Right ventricle myocardium superior (tissue), 1 donor: ENCODE measurements at regions not wholly inside any gene's neighbourhood (a gene's known extent, or its start where the extent isn't known, plus 50 kb on each side); places are given as distances from the start of the nearest gene placed in this dataset.

Experiments used
- ATAC-seq: fragments of 200-7000 bp; cut with Tn5 transposase; one replicate; pipeline ENCODE4 v1.9.1; 2020; ENCODE audit warnings: mild to moderate bottlenecking; ENCODE audit not compliant: poor library complexity
- DNase-seq: peaks from one replicate; pipeline ENCODE4 v3.0.0-alpha.2; 2020
- intact Hi-C: fragments of 100-400 bp; cut with DNase I; formaldehyde crosslinking; loops from one replicate; pipeline ENCODE4 v1.11.2; 2022
- donor health status: DM: no; HTN: yes; CAD: no; lungs with severe emphysema.

- DNase-seq = no peak
- no peak for ATAC-seq
- intact Hi-C loops = no loop called here
These were observed 135.6 kb downstream of the IRX2 start for GRCh38 chr5:2615917-2616316.

GRCh38 chr5:2614571-2614970 is 136.9 kb downstream of the IRX2 start:
- DNase-seq (no peak), ATAC-seq (no peak)
- intact Hi-C loops = no loop called here

GRCh38 chr5:2611659-2612058 is 139.8 kb downstream of the IRX2 start:
- no peak for DNase-seq
- intact Hi-C loops = no loop called here
- no peak for ATAC-seq

- ATAC-seq (no peak), DNase-seq (no peak)
- intact Hi-C loops = no loop called here
These were observed 140.5 kb downstream of the IRX2 start for GRCh38 chr5:2610986-2611385.

- intact Hi-C loops = no loop called here
- ATAC-seq (no peak), DNase-seq (no peak)
These were observed 143.1 kb downstream of the IRX2 start for GRCh38 chr5:2608391-2608790.

GRCh38 chr5:2607598-2607997 is 143.9 kb downstream of the IRX2 start:
- intact Hi-C loops = no loop called here
- ATAC-seq = no peak
- no peak for DNase-seq

- DNase-seq = no peak
- intact Hi-C loops = no loop called here
- no peak for ATAC-seq
These were observed 148.3 kb downstream of the IRX2 start for GRCh38 chr5:2603272-2603575.

- intact Hi-C loops = no loop called here
- ATAC-seq (no peak), DNase-seq (no peak)
These were observed 148.8 kb downstream of the IRX2 start for GRCh38 chr5:2602451-2603271.

GRCh38 chr5:2598503-2598902 is 153.0 kb downstream of the IRX2 start:
- DNase-seq (no peak), ATAC-seq (no peak)
- intact Hi-C loops = no loop called here

- DNase-seq (no peak), ATAC-seq (no peak)
- intact Hi-C loops = no loop called here
These were observed 156.8 kb downstream of the IRX2 start for GRCh38 chr5:2594701-2595100.

- ATAC-seq (no peak), DNase-seq (no peak)
- intact Hi-C loops = no loop called here
These were observed 158.7 kb downstream of the IRX2 start for GRCh38 chr5:2592766-2593165.

- ATAC-seq = no peak
- intact Hi-C loops = no loop called here
- DNase-seq = no peak
These were observed 159.6 kb downstream of the IRX2 start for GRCh38 chr5:2591777-2592453.

- no peak for ATAC-seq
- DNase-seq = no peak
- intact Hi-C loops = no loop called here
These were observed 162.5 kb downstream of the IRX2 start for GRCh38 chr5:2588850-2589501.

GRCh38 chr5:2587189-2588031 is 164.1 kb downstream of the IRX2 start:
- DNase-seq (no peak), ATAC-seq (no peak)
- intact Hi-C loops = no loop called here

- intact Hi-C loops = no loop called here
- ATAC-seq (no peak), DNase-seq (no peak)
These were observed 165.3 kb downstream of the IRX2 start for GRCh38 chr5:2586016-2586715.

- no peak for DNase-seq
- intact Hi-C loops = no loop called here
- no peak for ATAC-seq
These were observed 166.8 kb downstream of the IRX2 start for GRCh38 chr5:2584579-2585269.

- ATAC-seq = no peak
- intact Hi-C loops = no loop called here
- DNase-seq = no peak
These were observed 169.0 kb downstream of the IRX2 start for GRCh38 chr5:2582507-2582906.

GRCh38 chr5:2582106-2582505 is 169.4 kb downstream of the IRX2 start:
- ATAC-seq (no peak), DNase-seq (no peak)

More at GRCh38 chr5:2582106-2582505, 169.4 kb downstream of the IRX2 start:
- intact Hi-C loops = no loop called here
